ENCODE measurements at regions not wholly inside any gene's neighbourhood (a gene's known extent, or its start where the extent isn't known, plus 50 kb on each side); places are given as distances from the start of the nearest gene placed in this dataset.

- intact Hi-C loops (cut with DNase I, micrococcal nuclease), result no loop called here
- Mint-ChIP-seq H3K4me1 (ENCODE audit: low read depth) (no peaks in the 10 kb centered on the region), H3K27me3 (no peaks in the 10 kb centered on the region), H3K4me3 (no peak overlapping the region), H3K9me3 (no peaks in the 10 kb centered on the region), H3K27ac (no peak overlapping the region), H3K36me3 (ENCODE audit: low read depth) (no peaks in the 10 kb centered on the region)
- H3K27ac ChIP-seq (ENCODE audit: low read depth in 1 of 2, low read length in 2 of 2), result no peak overlapping the region
- CTCF ChIA-PET, result no interaction called here
- ATAC-seq (ENCODE audit: poor library complexity) (no peak), DNase-seq (no peak)
- H3K4me1 ChIP-seq (ENCODE audit: insufficient read depth, low read length), result no peaks in the 10 kb centered on the region
- H3K4me3 ChIP-seq (ENCODE audit: low read length), result no peak overlapping the region
- POLR2A ChIA-PET, result no interaction called here
- H3K27me3 ChIP-seq (ENCODE audit: control insufficient read depth in 1 of 2, insufficient read depth in 2 of 2, low read length in 2 of 2), result no peaks in the 10 kb centered on the region
- H3K9me3 ChIP-seq (ENCODE audit: control insufficient read depth in 1 of 2, insufficient read depth in 1 of 2, low read length in 2 of 2), result peaks cover 0 to 6% of the 10 kb centered on the region in 2 experiments
- no peaks in the 10 kb centered on the region for H3K36me3 ChIP-seq (ENCODE audit: insufficient read depth, low read length)
- no peak for TF ChIP-seq CTCF (IDR thresholded peaks at IDR 0.05)
Measured at GRCh38 chr2:19022334-19022733, 336.1 kb downstream of the OSR1 start.

- intact Hi-C loops (cut with DNase I, micrococcal nuclease), result no loop called here
Measured at GRCh38 chr2:19021721-19022120, 336.7 kb downstream of the OSR1 start.

GRCh38 chr2:19021100-19021476, 337.3 kb downstream of the OSR1 start:
- ChIA-PET POLR2A (no interaction called here), CTCF (no interaction called here)
- peaks cover 0 to 6% of the 10 kb centered on the region in 2 experiments for H3K9me3 ChIP-seq (ENCODE audit: control insufficient read depth in 1 of 2, insufficient read depth in 1 of 2, low read length in 2 of 2)
- no peaks in the 10 kb centered on the region for H3K27me3 ChIP-seq (ENCODE audit: control insufficient read depth in 1 of 2, insufficient read depth in 2 of 2, low read length in 2 of 2)
- no peaks in the 10 kb centered on the region for H3K36me3 ChIP-seq (ENCODE audit: insufficient read depth, low read length)
- Mint-ChIP-seq H3K27ac (no peak overlapping the region), H3K27me3 (no peaks in the 10 kb centered on the region), H3K4me1 (ENCODE audit: low read depth) (no peaks in the 10 kb centered on the region), H3K4me3 (no peak overlapping the region), H3K36me3 (ENCODE audit: low read depth) (no peaks in the 10 kb centered on the region), H3K9me3 (peaks cover 4% of the 10 kb centered on the region)
- no peak overlapping the region for H3K4me3 ChIP-seq (ENCODE audit: low read length)
- intact Hi-C loops (cut with DNase I, micrococcal nuclease), result no loop called here
- DNase-seq (no peak), ATAC-seq (ENCODE audit: poor library complexity) (no peak)
- H3K27ac ChIP-seq (ENCODE audit: low read depth in 1 of 2, low read length in 2 of 2), result no peak overlapping the region
- H3K4me1 ChIP-seq (ENCODE audit: insufficient read depth, low read length), result no peaks in the 10 kb centered on the region
- no peak for TF ChIP-seq CTCF (IDR thresholded peaks at IDR 0.05)

More at GRCh38 chr2:19021721-19022120, 336.7 kb downstream of the OSR1 start:
- Histone ChIP-seq H3K4me1 (ENCODE audit: insufficient read depth, low read length) (no peaks in the 10 kb centered on the region), H3K4me3 (ENCODE audit: low read length) (no peak overlapping the region), H3K27ac (ENCODE audit: low read depth in 1 of 2, low read length in 2 of 2) (no peak overlapping the region), H3K9me3 (ENCODE audit: control insufficient read depth in 1 of 2, insufficient read depth in 1 of 2, low read length in 2 of 2) (peaks cover 0 to 6% of the 10 kb centered on the region in 2 experiments), H3K27me3 (ENCODE audit: control insufficient read depth in 1 of 2, insufficient read depth in 2 of 2, low read length in 2 of 2) (no peaks in the 10 kb centered on the region), H3K36me3 (ENCODE audit: insufficient read depth, low read length) (no peaks in the 10 kb centered on the region)
- no peak overlapping the region for H3K4me3 Mint-ChIP-seq
- H3K36me3 Mint-ChIP-seq (ENCODE audit: low read depth), result no peaks in the 10 kb centered on the region
- H3K9me3 Mint-ChIP-seq, result no peaks in the 10 kb centered on the region
- H3K27me3 Mint-ChIP-seq, result no peaks in the 10 kb centered on the region
- no peaks in the 10 kb centered on the region for H3K4me1 Mint-ChIP-seq (ENCODE audit: low read depth)
- DNase-seq (no peak), ATAC-seq (ENCODE audit: poor library complexity) (no peak)
- ChIA-PET POLR2A (no interaction called here), CTCF (no interaction called here)
- no peak overlapping the region for H3K27ac Mint-ChIP-seq
- no peak for TF ChIP-seq CTCF (IDR thresholded peaks at IDR 0.05)
